HL-60 (cell line): ENCODE measurements at regions not wholly inside any gene's neighbourhood (a gene's known extent, or its start where the extent isn't known, plus 50 kb on each side); places are given as distances from the start of the nearest gene placed in this dataset.

ENCODE experiments used
- CTCF ChIP-seq: IDR thresholded peaks from one replicate; pipeline ENCODE4 v1.5.1; 2011; ENCODE audit warnings: low read length, control low read depth, inconsistent platforms; ENCODE audit not compliant: insufficient read depth
- REST ChIP-seq: IDR thresholded peaks from 2 replicates; pipeline ENCODE4 v1.6.1; 2012; ENCODE audit warnings: low read depth; ENCODE audit not compliant: insufficient replicate concordance

GRCh38 chr2:21263622-21264021, 139.9 kb downstream of the TDRD15 start:
- TF ChIP-seq CTCF: no peak
- TF ChIP-seq REST: no peak
